ENCODE measurements at regions not wholly inside any gene's neighbourhood (a gene's known extent, or its start where the extent isn't known, plus 50 kb on each side); places are given as distances from the start of the nearest gene placed in this dataset.

- DNase-seq (ENCODE audit: low read depth) = no peak
- TF ChIP-seq, protein P1, sequence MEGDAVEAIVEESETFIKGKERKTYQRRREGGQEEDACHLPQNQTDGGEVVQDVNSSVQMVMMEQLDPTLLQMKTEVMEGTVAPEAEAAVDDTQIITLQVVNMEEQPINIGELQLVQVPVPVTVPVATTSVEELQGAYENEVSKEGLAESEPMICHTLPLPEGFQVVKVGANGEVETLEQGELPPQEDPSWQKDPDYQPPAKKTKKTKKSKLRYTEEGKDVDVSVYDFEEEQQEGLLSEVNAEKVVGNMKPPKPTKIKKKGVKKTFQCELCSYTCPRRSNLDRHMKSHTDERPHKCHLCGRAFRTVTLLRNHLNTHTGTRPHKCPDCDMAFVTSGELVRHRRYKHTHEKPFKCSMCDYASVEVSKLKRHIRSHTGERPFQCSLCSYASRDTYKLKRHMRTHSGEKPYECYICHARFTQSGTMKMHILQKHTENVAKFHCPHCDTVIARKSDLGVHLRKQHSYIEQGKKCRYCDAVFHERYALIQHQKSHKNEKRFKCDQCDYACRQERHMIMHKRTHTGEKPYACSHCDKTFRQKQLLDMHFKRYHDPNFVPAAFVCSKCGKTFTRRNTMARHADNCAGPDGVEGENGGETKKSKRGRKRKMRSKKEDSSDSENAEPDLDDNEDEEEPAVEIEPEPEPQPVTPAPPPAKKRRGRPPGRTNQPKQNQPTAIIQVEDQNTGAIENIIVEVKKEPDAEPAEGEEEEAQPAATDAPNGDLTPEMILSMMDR (conservative IDR thresholded peaks at IDR 0.05; ENCODE audit: control insufficient read depth, insufficient read depth, low read depth, low read length) = no peak
Observed at GRCh38 chr2:16818203-16818556, 152.5 kb upstream of the CYRIA start.

DNA sequence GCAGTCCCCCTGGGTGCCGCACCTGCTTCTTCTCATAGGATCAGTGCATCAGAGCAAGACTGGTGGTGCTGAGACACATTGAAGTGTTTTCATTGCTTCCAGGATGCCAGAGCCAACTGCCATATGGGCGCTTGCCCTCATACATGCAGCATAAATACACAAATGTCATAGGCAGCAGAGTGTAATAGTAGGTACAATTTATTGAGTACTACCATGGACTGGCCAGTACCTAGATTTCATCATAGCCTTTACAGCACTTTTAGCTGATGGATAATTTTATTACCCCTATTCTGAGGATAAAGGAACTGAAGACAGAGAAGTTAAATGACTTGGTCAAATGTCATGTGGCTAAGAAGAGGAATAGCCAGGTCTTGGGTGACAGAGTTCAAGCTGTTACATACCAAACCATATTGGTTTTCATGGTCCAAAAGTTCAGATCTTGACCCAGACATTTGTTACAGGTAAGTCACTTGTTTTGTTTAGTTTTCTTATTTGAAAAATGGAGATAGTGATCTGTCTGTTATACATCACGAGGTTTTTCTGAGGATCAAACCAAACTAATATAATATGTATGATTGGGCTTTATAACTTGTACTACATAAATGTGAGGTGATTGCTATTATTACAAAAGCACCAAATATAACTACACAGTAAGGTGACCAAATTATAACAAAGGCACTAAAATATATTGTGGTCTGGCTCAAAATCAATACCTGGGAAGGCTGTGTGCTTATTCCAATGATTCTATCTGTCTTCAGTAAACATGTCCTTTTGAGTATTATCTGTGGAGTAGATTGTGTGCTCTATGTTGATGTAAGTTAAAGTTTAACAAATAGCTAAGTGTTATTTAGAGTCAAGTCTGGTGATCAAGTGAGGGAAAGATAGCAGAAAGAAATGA is 151.9 kb upstream of the CYRIA start:
- TF ChIP-seq, protein P1 (conservative IDR thresholded peaks at IDR 0.05; ENCODE audit: control insufficient read depth, insufficient read depth, low read depth, low read length) = no peak
- H3K4me3 ChIP-seq (ENCODE audit: control insufficient read depth, low read depth, low read length) = no peak overlapping the region
- DNase-seq (ENCODE audit: low read depth) = no peak

More at GRCh38 chr2:16818203-16818556, 152.5 kb upstream of the CYRIA start:
- no peak overlapping the region for H3K4me3 ChIP-seq (ENCODE audit: control insufficient read depth, low read depth, low read length)

DNA sequence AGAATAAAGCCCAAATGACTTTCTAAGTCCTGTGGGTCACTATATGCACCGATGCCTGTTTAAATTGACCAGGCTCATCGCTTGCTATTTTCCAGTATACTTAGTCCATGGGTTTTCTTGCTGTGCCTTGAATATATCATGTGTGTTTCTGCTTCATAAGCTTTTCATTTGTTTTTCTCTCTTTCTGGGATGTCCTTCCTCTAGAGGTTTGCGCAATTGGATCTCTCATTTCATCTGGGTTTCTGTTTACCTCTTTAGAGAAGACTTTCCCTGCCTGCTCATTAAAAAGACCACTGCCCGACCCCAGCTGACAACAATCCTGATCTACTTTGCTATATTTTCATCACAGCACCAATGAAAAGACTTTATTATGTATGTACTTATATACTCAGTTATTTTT is 150.9 kb upstream of the CYRIA start:
- TF ChIP-seq, protein P1 (conservative IDR thresholded peaks at IDR 0.05; ENCODE audit: control insufficient read depth, insufficient read depth, low read depth, low read length) = no peak
- H3K4me3 ChIP-seq (ENCODE audit: control insufficient read depth, low read depth, low read length) = no peak overlapping the region
- no peak for DNase-seq (ENCODE audit: low read depth)

DNA sequence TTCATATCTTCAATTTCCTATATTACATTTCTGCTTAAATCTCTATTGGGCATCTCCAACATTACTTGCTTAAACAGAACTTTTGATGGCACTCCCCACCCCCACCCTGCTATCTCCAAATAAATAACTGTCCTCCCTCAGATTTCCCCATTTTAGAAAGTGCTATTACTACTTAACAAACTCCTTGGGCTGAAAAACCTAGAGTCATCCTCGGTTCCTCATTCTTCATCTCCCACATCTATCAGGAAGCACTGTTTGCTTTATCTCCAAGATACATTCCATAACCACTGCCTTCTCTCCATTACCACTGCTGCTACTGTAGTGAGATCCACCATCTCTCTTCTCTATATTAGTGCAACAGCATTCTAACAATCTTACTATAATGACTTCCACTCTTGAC is 150.4 kb upstream of the CYRIA start:
- H3K4me3 ChIP-seq (ENCODE audit: control insufficient read depth, low read depth, low read length) = no peak overlapping the region
- DNase-seq (ENCODE audit: low read depth) = no peak
- TF ChIP-seq, protein P1 (conservative IDR thresholded peaks at IDR 0.05; ENCODE audit: control insufficient read depth, insufficient read depth, low read depth, low read length) = no peak

DNA sequence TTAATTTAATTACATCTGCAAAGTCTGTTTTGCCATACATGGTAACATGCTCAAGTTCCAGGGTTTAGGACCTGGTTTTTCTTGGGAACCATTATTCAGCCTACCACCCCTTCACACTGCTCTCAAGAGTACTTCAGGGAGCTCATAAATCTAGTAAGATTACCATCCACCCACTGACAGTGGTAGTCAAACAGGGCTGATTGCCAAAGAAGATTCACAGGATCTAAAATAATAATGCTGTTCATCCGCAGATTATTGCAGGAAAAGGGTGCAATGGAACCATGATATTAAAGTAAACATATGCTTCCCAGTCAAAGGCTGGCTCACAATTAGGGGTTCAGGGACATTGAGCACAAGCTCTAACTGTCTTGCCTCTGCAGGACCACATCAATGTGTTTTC is 148.0 kb upstream of the CYRIA start:
- H3K4me3 ChIP-seq (ENCODE audit: control insufficient read depth, low read depth, low read length) = no peak overlapping the region
- DNase-seq (ENCODE audit: low read depth) = no peak
- TF ChIP-seq, protein P1 (conservative IDR thresholded peaks at IDR 0.05; ENCODE audit: control insufficient read depth, insufficient read depth, low read depth, low read length) = no peak

DNA sequence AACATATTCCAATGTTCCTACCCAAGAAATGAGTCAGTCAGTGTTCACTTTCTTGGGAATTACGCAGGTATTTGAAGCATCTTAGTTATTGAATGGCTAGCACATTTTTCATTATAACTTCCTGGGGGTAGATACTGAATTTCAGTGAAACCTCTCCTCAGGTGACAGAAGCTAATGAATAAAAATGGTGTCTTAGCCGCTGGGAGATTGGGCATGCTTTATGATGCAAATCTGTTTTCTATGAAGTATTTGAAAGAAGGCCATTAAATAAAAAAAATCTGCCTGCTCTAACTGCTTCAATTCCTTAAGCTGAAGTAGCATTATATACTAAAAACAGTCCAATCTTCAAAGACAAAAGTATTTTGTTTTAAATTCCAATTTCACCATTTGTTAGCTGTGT is 132.8 kb upstream of the CYRIA start:
- no peak overlapping the region for H3K4me3 ChIP-seq (ENCODE audit: control insufficient read depth, low read depth, low read length)
- DNase-seq (ENCODE audit: low read depth) = no peak
- TF ChIP-seq, protein P1 (conservative IDR thresholded peaks at IDR 0.05; ENCODE audit: control insufficient read depth, insufficient read depth, low read depth, low read length) = no peak
